GM12891 (cell line): ENCODE measurements at regions not wholly inside any gene's neighbourhood (a gene's known extent, or its start where the extent isn't known, plus 50 kb on each side); places are given as distances from the start of the nearest gene placed in this dataset.

ENCODE experiments used
- DNase-seq: peaks from one replicate; pipeline ENCODE4 v3.0.0; 2011; ENCODE audit warnings: low spot score; ENCODE audit not compliant: insufficient read length
- FAIRE-seq: peaks from 2 replicates; lab custom pipeline; 2011; peaks lifted over from hg19 to GRCh38; lab: Jason Lieb, UNC
- PAX5 ChIP-seq: IDR thresholded peaks from 2 replicates; pipeline ENCODE4 v1.6.1; 2011; ENCODE audit warnings: low read length, moderate library complexity, mild to moderate bottlenecking; ENCODE audit not compliant: insufficient read depth, severe bottlenecking
- POLR2A ChIP-seq: IDR thresholded peaks from 2 replicates; pipeline ENCODE4 v1.6.1; 2011; ENCODE audit warnings: low read depth, low read length, control low read depth
- POLR2AphosphoS5 ChIP-seq: IDR thresholded peaks from 2 replicates; pipeline ENCODE4 v1.6.1; 2011; ENCODE audit warnings: low read depth, low read length, control low read depth
- POU2F2 ChIP-seq: IDR thresholded peaks from 2 replicates; pipeline ENCODE4 v1.6.1; 2011; ENCODE audit warnings: low read depth, mild to moderate bottlenecking, control low read depth, low read length, moderate library complexity
- SPI1 ChIP-seq: IDR thresholded peaks from 2 replicates; pipeline ENCODE4 v1.6.1; 2011; ENCODE audit warnings: low read depth, low read length, control low read depth
- TAF1 ChIP-seq: IDR thresholded peaks from 2 replicates; pipeline ENCODE4 v1.6.1; 2011; ENCODE audit warnings: low read depth, low read length, control low read depth

DNA sequence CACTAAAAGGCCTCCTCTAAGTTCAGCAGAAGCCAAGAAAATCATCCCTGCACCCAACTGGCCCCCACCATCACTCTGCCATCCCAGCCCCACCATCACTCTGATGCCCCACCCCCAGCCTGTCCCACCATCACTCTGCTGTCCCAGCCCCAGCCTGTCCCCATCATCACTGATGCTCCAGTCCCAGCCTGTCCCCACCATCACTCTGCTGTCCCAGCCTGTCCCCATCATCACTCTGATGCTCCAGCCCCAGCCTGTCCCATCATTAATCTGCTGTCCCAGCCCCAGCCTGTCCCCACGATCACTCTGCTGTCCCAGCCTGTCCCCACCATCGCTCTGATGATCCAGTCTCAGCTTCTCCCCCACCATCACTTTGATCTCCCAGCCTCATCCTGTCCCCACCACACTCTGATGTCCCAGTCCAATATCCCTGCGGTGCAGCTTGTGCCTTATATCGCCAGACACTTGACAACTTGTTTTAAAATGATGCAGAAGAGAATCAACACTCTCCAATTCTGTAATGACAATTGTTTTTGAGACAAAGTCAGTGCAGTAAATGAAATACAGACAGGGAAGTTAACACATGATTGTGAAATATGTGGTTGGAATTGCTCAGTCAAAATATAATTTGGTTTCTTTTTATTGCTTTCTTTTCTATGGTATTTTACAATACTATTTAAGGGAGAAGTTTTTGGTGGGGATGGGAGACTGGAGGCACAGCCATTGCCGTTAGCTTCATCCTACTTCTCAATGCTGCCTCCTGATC is 100.8 kb downstream of the TNFAIP3 start:
- peak; percentile 68 for FAIRE-seq
- no peak for TF ChIP-seq POLR2A
- no peak for TF ChIP-seq POLR2AphosphoS5
- TF ChIP-seq TAF1 = no peak
- no peak for TF ChIP-seq PAX5
- no peak for TF ChIP-seq POU2F2
- TF ChIP-seq SPI1 = no peak
- no peak for DNase-seq

DNA sequence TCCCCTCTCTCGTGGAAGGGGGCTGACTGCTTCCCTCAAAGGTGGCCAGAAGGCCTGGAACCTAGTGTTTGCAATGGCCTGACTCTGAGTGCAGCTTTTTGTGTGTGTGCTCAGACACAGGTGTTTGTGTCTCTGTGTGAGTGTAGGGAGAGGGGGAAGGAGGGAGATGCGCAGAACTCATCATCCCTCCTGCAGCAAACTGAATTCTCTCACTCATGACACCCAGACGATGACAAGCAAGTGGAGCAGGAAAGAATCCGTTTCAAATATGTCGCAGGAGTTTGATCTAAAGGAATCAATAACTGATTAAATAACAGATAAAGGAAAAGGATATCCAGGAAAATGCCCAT is 101.4 kb downstream of the TNFAIP3 start:
- DNase-seq = no peak
- FAIRE-seq = no peak

DNA sequence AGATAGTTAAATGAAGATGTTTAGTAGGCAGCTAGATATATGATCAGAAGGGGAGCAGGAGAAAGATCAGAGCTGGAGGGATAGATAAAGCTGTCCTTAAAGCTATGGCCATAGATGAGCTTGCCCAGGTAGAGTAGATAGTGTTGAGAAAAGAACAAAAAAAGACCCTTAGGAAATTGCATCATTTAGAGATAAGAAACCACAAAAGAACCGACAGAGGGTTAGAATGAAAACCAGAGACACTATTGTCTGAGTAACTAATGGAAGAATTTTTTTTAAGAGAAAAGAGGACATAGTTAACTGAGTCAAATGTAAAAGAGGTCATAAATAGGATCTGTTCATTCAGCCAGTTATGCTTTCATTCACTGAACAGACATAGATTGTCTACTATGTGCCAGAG is 101.8 kb downstream of the TNFAIP3 start:
- DNase-seq (no peak), FAIRE-seq (peak; percentile 45)
- TF ChIP-seq PAX5 = no peak
- no peak for TF ChIP-seq SPI1
- no peak for TF ChIP-seq POLR2AphosphoS5
- no peak for TF ChIP-seq POLR2A
- no peak for TF ChIP-seq POU2F2
- no peak for TF ChIP-seq TAF1

More for the DNA sequence above, 101.4 kb downstream of the TNFAIP3 start:
- TF ChIP-seq PAX5 = no peak
- TF ChIP-seq POU2F2 = no peak
- TF ChIP-seq POLR2AphosphoS5 = no peak
- TF ChIP-seq POLR2A = no peak
- TF ChIP-seq TAF1 = no peak
- no peak for TF ChIP-seq SPI1

DNA sequence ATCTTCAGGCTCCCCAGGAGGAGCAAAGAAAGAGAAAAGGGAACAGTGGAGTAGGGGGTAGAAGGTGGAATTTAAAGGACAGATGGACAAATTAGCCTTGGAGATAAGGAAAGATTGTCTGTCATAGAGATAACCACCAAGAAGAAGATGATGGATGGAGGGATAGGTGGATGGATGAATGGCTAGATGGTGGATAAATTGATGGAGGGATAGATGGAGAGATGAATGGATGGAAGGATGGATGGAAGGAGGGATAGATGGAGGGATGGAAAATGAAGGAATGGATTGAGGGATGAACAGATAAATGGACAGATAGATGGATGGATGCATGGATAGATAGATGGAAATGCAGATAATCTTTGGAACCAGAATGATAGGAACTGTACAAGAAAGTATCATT is 102.8 kb downstream of the TNFAIP3 start:
- TF ChIP-seq PAX5 (no peak), POLR2A (no peak), SPI1 (no peak), POU2F2 (no peak), TAF1 (no peak), POLR2AphosphoS5 (no peak)
- peak; percentile 52 for FAIRE-seq
- DNase-seq = no peak

DNA sequence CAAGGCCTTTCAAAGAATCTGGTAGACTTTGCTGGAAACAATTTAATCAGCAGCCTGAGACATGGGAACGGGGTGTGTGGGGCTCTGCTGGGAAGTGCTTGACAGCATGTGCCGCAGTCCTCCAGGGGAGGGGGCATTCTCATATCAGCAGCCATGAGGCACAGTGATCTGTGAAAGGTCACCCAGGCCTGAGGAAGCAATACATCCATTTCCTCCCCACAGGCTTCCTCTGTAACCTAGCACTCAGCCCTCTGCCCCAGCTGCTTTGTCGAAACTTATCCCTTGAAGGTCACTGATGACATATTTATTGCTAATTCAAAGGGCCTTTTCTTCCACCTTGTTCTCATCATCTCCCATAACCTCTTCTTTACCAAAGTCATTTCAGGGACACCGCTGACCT is 103.3 kb downstream of the TNFAIP3 start:
- FAIRE-seq (no peak), DNase-seq (no peak)
- TF ChIP-seq PAX5 (no peak), SPI1 (0 out of 2 replicates have a peak, but pooled peaks have one; percentile 1)

DNA sequence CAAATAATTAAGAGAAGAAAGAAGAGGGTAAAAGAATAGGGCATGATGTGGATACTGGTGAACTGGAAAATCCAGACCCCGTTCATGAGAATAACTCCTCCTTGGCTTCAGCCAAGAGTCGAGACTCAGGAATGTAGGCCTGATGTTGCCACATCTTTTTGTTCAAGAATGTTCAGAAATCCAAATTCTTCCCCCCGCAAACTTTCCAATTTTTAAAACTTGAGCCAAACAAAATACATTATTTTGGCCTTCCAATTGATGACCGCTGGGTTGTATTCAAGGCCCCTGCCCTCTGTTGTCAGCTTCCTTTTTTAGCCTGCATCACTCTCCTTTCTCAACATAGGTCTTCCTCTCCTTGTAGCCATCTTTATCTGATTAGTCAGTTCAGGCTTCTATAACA is 106.1 kb downstream of the TNFAIP3 start:
- no peak for FAIRE-seq
- no peak for DNase-seq
- TF ChIP-seq SPI1 = no peak
- no peak for TF ChIP-seq TAF1
- no peak for TF ChIP-seq POU2F2
- TF ChIP-seq PAX5 = no peak
- no peak for TF ChIP-seq POLR2A
- no peak for TF ChIP-seq POLR2AphosphoS5

DNA sequence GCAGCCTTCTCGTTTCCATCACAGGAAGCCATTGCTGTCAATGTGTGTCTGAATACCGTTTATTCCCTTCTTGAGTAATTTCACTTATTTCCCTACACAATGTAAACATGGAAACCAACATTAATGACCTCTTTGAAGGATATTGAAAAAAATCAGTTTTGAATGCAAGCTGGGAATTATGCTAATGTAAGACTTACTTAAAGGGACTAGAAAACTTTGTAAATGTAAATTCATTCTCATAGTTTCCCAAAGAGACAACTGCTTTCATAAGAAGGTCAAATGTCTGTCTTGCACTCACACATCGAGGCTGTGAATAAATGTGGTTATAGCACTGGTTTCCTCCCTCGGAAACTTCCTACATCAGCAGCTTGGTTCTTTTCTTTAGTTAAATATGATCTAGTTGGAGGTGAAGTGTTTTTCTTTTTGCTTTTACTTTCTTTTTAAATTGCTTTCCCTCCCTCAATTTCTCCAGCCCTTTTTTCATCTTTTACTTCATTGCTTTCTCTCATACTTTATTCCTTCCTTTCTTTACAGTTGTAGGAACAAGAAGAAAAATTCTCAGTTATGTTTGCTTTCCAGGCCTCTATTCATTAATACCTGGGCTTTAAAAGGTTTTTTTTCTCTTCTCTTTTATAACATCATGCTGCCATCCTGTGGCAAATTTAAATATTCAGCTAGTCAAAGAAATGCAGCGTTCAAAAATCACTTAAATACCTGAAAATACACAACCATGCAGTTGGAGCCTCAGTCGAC is 108.3 kb downstream of the TNFAIP3 start:
- no peak for TF ChIP-seq PAX5
- peak; percentile 16 for FAIRE-seq

DNA sequence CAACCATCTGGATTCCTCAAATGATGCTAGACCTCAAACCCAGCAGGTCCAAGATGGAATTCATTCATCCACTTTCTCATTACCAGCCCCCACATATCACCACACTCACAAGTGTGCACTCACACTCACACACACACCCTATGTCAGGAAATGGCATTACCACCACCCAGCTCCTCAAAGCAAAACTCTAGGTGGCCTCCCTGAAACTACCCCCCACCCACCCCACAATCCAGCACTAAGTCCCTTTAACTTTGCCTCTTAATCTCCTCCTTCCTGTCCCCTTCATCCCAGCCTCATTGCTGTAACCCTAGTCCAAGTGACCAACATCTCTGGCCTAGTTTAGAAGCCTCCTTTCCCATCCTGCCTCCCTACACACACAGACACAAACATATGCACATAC is 109.4 kb downstream of the TNFAIP3 start:
- TF ChIP-seq TAF1 (no peak), POU2F2 (no peak), POLR2A (no peak), PAX5 (no peak), POLR2AphosphoS5 (no peak), SPI1 (no peak)
- no peak for DNase-seq
- FAIRE-seq = no peak

More for the DNA sequence above, 108.3 kb downstream of the TNFAIP3 start:
- no peak for DNase-seq

DNA sequence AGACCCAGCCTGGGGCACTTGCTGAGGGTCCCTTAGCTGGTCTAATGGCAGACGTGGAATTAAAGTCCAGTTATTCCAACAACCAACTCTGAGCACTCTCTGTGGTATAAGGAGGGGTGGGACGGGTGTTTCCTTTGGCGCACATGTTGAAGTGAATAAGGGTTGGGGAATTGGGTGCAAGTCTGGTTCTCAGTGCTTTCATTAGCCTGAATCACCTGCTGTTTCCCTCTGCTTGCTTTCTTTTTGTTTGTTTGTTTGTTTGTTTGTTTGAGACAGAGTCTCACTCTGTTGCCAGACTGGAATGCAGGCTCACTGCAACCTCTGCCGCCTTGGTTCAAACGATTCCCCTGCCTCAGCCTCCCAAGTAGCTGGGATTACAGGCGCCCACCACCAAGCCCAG is 110.1 kb downstream of the TNFAIP3 start:
- FAIRE-seq = no peak
- DNase-seq = no peak
- TF ChIP-seq PAX5 (no peak), POLR2AphosphoS5 (no peak), SPI1 (no peak), POU2F2 (no peak), TAF1 (no peak), POLR2A (no peak)

DNA sequence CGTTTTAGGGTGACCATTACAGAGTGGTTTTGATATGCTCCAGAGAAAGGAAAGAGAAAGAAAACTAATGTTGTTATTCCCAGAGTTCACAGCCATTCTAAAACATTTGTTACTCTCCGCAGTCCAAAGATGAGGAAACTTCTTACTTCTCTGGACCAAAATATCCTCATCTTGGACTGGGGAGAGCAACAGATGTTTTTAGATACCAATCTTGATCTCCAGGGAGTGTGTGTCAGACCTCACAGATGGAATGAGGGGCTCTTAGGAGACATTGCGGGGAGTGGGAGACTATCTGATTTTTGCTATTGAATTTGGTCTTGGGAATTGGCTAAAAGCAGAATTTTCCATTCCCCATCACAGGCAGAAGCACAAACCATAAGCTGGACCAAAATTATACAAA is 110.8 kb downstream of the TNFAIP3 start:
- TF ChIP-seq PAX5 = no peak
- TF ChIP-seq POLR2AphosphoS5 = no peak
- no peak for TF ChIP-seq SPI1
- FAIRE-seq = no peak

More for the DNA sequence above, 110.8 kb downstream of the TNFAIP3 start:
- DNase-seq = no peak
